IMR-90 (cell line): ENCODE measurements at regions not wholly inside any gene's neighbourhood (a gene's known extent, or its start where the extent isn't known, plus 50 kb on each side); places are given as distances from the start of the nearest gene placed in this dataset.

ENCODE experiments used
- ATAC-seq: fragments of 200-7000 bp; cut with Tn5 transposase; 2 replicates; pipeline ENCODE4 v1.9.1; 2020; ENCODE audit warnings: low read depth, mild to moderate bottlenecking, moderate library complexity
- BruUV-seq: library from RNA; stranded (reverse); fragments of 400-500 nt; replicated peaks from 2 replicates; lab custom pipeline; 2021; lab: Mats Ljungman, UMichigan
- CTCF ChIA-PET: fragments of 300-600 bp; formaldehyde crosslinking; extraction: SDS; loops from one replicate; lab custom pipeline; 2021; ENCODE audit warnings: antibody characterized with exemption; lab: Yijun Ruan, JAX
- POLR2A ChIA-PET: fragments of 300-600 bp; sonication (Branson Sonifier 250); formaldehyde crosslinking; loops from one replicate; lab custom pipeline; 2022; ENCODE audit warnings: antibody characterized with exemption; ENCODE audit not compliant: unreplicated experiment; lab: Charles Lee
- DNase-seq: peaks from one replicate; pipeline ENCODE4 v3.0.0; 2013
- H2AFZ ChIP-seq: replicated peaks from 2 replicates; pipeline ENCODE3; 2013; ENCODE audit warnings: low read length, mild to moderate bottlenecking; ENCODE audit not compliant: poor library complexity
- H2AK5ac ChIP-seq: 2 replicates; pipeline ENCODE4 v1.6.1; 2013; ENCODE audit warnings: low read depth, low read length, inconsistent platforms
- H2AK9ac ChIP-seq: replicated peaks from 2 replicates; pipeline ENCODE3; 2013; ENCODE audit warnings: mild to moderate bottlenecking, low read depth, low read length, moderate library complexity; ENCODE audit not compliant: poor library complexity
- H2BK120ac ChIP-seq: 2 replicates; pipeline ENCODE4 v1.6.1; 2013; ENCODE audit warnings: low read depth, low read length, inconsistent platforms
- H2BK15ac ChIP-seq: 3 replicates; pipeline ENCODE4 v1.6.1; 2013; ENCODE audit warnings: low read depth, low read length, inconsistent platforms
- H2BK20ac ChIP-seq: 2 replicates; pipeline ENCODE4 v1.6.1; 2013; ENCODE audit warnings: low read depth, mild to moderate bottlenecking, inconsistent platforms, low read length, moderate library complexity
- H2BK5ac ChIP-seq: 2 replicates; pipeline ENCODE4 v1.6.1; 2013; ENCODE audit warnings: mild to moderate bottlenecking, low read depth, low read length, inconsistent platforms; ENCODE audit not compliant: poor library complexity, severe bottlenecking
- H3K14ac ChIP-seq: replicated peaks from 2 replicates; pipeline ENCODE4 v1.6.1; 2013; ENCODE audit warnings: low read depth, low read length, inconsistent platforms
- H3K18ac ChIP-seq: 2 replicates; pipeline ENCODE4 v1.6.1; 2013; ENCODE audit warnings: low read depth, low read length, control low read depth
- H3K23ac ChIP-seq: 2 replicates; pipeline ENCODE4 v1.6.1; 2013; ENCODE audit warnings: low read depth, low read length, inconsistent platforms
- H3K27ac ChIP-seq: 2 replicates; pipeline ENCODE4 v1.5.1; 2013; ENCODE audit warnings: mild to moderate bottlenecking, control low read depth, low read length; ENCODE audit not compliant: insufficient read depth
- H3K27me3 ChIP-seq: 2 replicates; pipeline ENCODE4 v1.6.1; 2013; ENCODE audit warnings: low read length; ENCODE audit not compliant: control insufficient read depth, insufficient read depth
- H3K36me3 ChIP-seq: 2 replicates; pipeline ENCODE4 v1.6.1; 2013; ENCODE audit warnings: low read length, mixed read lengths; ENCODE audit not compliant: control insufficient read depth, insufficient read depth
- H3K4ac ChIP-seq: 2 replicates; pipeline ENCODE4 v1.6.1; 2013; ENCODE audit warnings: low read depth, low read length, inconsistent platforms
- H3K4me1 ChIP-seq: 2 replicates; pipeline ENCODE4 v1.6.1; 2013; ENCODE audit warnings: low read length, mixed read lengths; ENCODE audit not compliant: control insufficient read depth, insufficient read depth
- H3K4me2 ChIP-seq: 2 replicates; pipeline ENCODE4 v1.6.1; 2013; ENCODE audit warnings: low read depth, mild to moderate bottlenecking, control low read depth, low read length, moderate library complexity
- H3K4me3 ChIP-seq: 2 replicates; pipeline ENCODE4 v1.5.1; 2013; ENCODE audit warnings: low read depth, mild to moderate bottlenecking, control low read depth, low read length, moderate library complexity; ENCODE audit not compliant: insufficient read depth
- H3K56ac ChIP-seq: 2 replicates; pipeline ENCODE4 v1.6.1; 2013; ENCODE audit warnings: low read length, inconsistent platforms; ENCODE audit not compliant: insufficient read depth; ENCODE audit errors: extremely low read depth
- H3K79me1 ChIP-seq, 2 experiments: 2 replicates each; pipeline ENCODE4 v1.6.1; 2013; ENCODE audit warnings: low read length in 2 of 2, inconsistent platforms in 1 of 2, low read depth in 1 of 2
- H3K9ac ChIP-seq: 2 replicates; pipeline ENCODE4 v1.6.1; 2013; ENCODE audit warnings: low read depth, low read length, control low read depth
- H3K9me1 ChIP-seq: 2 replicates; pipeline ENCODE4 v1.6.1; 2013; ENCODE audit warnings: low read length, inconsistent platforms; ENCODE audit not compliant: insufficient read depth
- H3K9me3 ChIP-seq: 2 replicates; pipeline ENCODE4 v1.6.1; 2013; ENCODE audit warnings: low read length; ENCODE audit not compliant: control insufficient read depth, insufficient read depth
- H4K20me1 ChIP-seq: 2 replicates; pipeline ENCODE4 v1.6.1; 2013; ENCODE audit warnings: low read length, inconsistent platforms; ENCODE audit not compliant: insufficient read depth
- H4K5ac ChIP-seq: 2 replicates; pipeline ENCODE4 v1.6.1; 2013; ENCODE audit warnings: mild to moderate bottlenecking, low read depth, low read length, control low read depth
- H4K8ac ChIP-seq, 2 experiments: 2 replicates each; pipeline ENCODE4 v1.6.1; 2013; ENCODE audit warnings: low read depth in 2 of 2, low read length in 2 of 2, control low read depth in 1 of 2, inconsistent platforms in 1 of 2
- H4K91ac ChIP-seq: 2 replicates; pipeline ENCODE4 v1.6.1; 2013; ENCODE audit warnings: low read depth, low read length, inconsistent platforms; ENCODE audit not compliant: insufficient read depth
- CEBPB ChIP-seq: IDR thresholded peaks from 2 replicates; pipeline ENCODE4 v1.6.1; 2012; ENCODE audit warnings: low read depth, low read length, improper control_type of control experiment
- CHD1 ChIP-seq: IDR thresholded peaks from 2 replicates; pipeline ENCODE4 v1.6.1; 2012; ENCODE audit warnings: low read depth, low read length, improper control_type of control experiment
- ELK1 ChIP-seq: fragments of 150-350 bp; IDR thresholded peaks from 2 replicates; pipeline ENCODE4 v1.6.1; 2016; ENCODE audit warnings: low read depth, mild to moderate bottlenecking, low read length, moderate library complexity, borderline replicate concordance
- MXI1 ChIP-seq: IDR thresholded peaks from 2 replicates; pipeline ENCODE4 v1.6.1; 2012; ENCODE audit warnings: low read depth, mild to moderate bottlenecking, low read length, moderate library complexity, borderline replicate concordance
- NFE2L2 ChIP-seq: fragments of 150-350 bp; IDR thresholded peaks from 2 replicates; pipeline ENCODE4 v1.6.1; 2016; ENCODE audit warnings: low read depth, mild to moderate bottlenecking, low read length
- POLR2A ChIP-seq: IDR thresholded peaks from 2 replicates; pipeline ENCODE4 v1.6.1; 2012; ENCODE audit warnings: mild to moderate bottlenecking, low read depth, low read length
- RCOR1 ChIP-seq: IDR thresholded peaks from 2 replicates; pipeline ENCODE4 v1.6.1; 2012; ENCODE audit warnings: mild to moderate bottlenecking, low read length, improper control_type of control experiment; ENCODE audit not compliant: insufficient replicate concordance
- RFX5 ChIP-seq: IDR thresholded peaks from 2 replicates; pipeline ENCODE4 v1.8.0; 2012; ENCODE audit warnings: low read depth, mild to moderate bottlenecking, low read length, moderate library complexity
- SMC3 ChIP-seq: fragments of 150-350 bp; IDR thresholded peaks from 2 replicates; pipeline ENCODE4 v1.6.1; 2016; ENCODE audit warnings: low read depth, mild to moderate bottlenecking, antibody characterized with exemption, low read length, moderate library complexity
- USF2 ChIP-seq: fragments of 150-350 bp; IDR thresholded peaks from 2 replicates; pipeline ENCODE4 v1.6.1; 2017; ENCODE audit warnings: mild to moderate bottlenecking, antibody characterized with exemption, low read length, low read depth
- WGBS, 2 experiments: methylation state at CpG; one replicate each; pipeline versions ENCODE4 v1.1.5 to v1.1.7; 2013; ENCODE audit warnings: missing lambda C conversion rate in 2 of 2; ENCODE audit not compliant: insufficient read length in 1 of 2; ENCODE audit errors: extremely low coverage in 2 of 2; 5-methylcytosine and 5-hydroxymethylcytosine counted together
- dilution Hi-C: fragments of 300-500 bp; cut with HindIII; formaldehyde crosslinking; loops from one replicate; pipeline ENCODE4 v1.14.3; 2018; ENCODE audit warnings: low sequenced_read_pairs; ENCODE audit not compliant: unreplicated experiment
- in situ Hi-C: fragments of 300-500 bp; cut with MboI; formaldehyde crosslinking; loops from 3 replicates; pipeline ENCODE4 v1.14.3; 2019; ENCODE audit warnings: low sequenced_read_pairs, inconsistent platforms, mixed read lengths
- intact Hi-C: fragments of 100-400 bp; cut with micrococcal nuclease; formaldehyde crosslinking; loops from 2 replicates; pipeline ENCODE4 v1.10.0; 2022

DNA sequence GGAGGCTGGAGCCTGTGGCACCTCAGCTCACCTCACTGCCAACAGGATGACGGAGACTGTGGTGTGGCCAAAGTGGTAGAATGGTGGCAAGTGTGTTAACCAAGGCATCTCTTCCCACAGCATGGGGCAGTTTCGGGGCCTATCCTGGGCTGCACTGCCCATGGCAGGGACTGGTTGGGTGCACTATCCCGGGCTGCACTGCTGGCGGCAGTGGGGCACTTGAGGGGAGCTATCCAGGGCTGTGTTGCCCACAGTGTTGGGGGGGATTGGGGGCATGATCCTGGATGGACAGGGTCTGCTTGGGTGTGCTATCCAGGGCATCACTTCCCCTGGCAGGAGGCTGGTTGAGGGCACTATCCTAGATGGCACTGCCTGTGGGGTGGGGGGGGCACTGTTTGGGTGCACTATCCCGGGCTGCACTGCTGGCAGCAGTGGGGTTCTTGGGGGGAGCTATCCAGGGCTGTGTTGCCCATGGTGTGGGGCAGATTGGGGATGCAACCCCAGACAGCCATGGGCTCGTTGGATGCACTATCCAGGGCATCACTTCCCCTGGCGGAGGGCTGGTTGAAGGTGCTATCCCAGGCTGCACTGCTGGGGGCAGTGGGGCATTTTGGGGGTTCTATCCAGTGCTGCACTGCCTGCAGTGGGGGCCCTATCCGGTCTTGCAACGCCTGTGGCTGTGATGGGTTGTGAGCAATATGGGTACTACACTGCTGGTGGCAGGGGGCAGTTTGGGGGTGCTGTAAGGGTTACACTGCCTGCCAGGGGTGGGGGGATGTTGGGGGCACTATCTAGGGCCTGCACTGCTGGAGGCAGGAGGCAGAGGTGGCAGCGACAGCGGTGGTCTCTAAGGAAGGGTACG lies 129.7 kb downstream of the ZNF248 start:
- Histone ChIP-seq H3K56ac (no peak overlapping the region), H3K4ac (no peak overlapping the region), H3K36me3 (no peaks in the 10 kb centered on the region), H3K18ac (no peak overlapping the region), H3K79me1 (no peaks in the 10 kb centered on the region), H3K9ac (no peak overlapping the region), H2AK9ac (no peak overlapping the region), H3K9me1 (no peaks in the 10 kb centered on the region), H2AK5ac (no peak overlapping the region), H4K5ac (no peak overlapping the region), H2AFZ (no peak overlapping the region), H2BK120ac (no peak overlapping the region), H3K27me3 (no peaks in the 10 kb centered on the region), H4K91ac (no peak overlapping the region), H4K8ac (no peak overlapping the region), H3K27ac (no peak overlapping the region), H3K4me2 (no peak overlapping the region), H3K9me3 (peaks cover 11% of the 10 kb centered on the region; the same call in 1 of the 2 replicates), H3K14ac (no peak overlapping the region), H3K4me1 (no peaks in the 10 kb centered on the region), H4K20me1 (no peaks in the 10 kb centered on the region), H2BK5ac (no peak overlapping the region), H3K4me3 (no peak overlapping the region), H2BK20ac (no peak overlapping the region), H3K23ac (no peak overlapping the region), H2BK15ac (no peak overlapping the region)
- in situ Hi-C loops (no loop called here), intact Hi-C loops (no loop called here), dilution Hi-C loops (no loop called here)
- ATAC-seq = no peak
- no peak for TF ChIP-seq MXI1
- TF ChIP-seq USF2 = no peak
- no peak for TF ChIP-seq CHD1
- no peak for TF ChIP-seq POLR2A
- TF ChIP-seq CEBPB = no peak
- TF ChIP-seq RFX5 = no peak
- no peak for TF ChIP-seq NFE2L2
- TF ChIP-seq ELK1 = no peak
- no peak for TF ChIP-seq RCOR1
- no peak for TF ChIP-seq SMC3
- no peak for DNase-seq
- BruUV-seq = no TSS peak
- POLR2A ChIA-PET = no interaction called here
- WGBS, 2 experiments = 40% methylated on average over 1 of the region's 12 CpGs; no CpG with 5 or more reads in 1 of the 2 experiments
- CTCF ChIA-PET = no interaction called here
